GM18508 (cell line): ENCODE measurements at regions not wholly inside any gene's neighbourhood (a gene's known extent, or its start where the extent isn't known, plus 50 kb on each side); places are given as distances from the start of the nearest gene placed in this dataset.
"Not testable (repeated sequence)": the region's sequence is repeated elsewhere in the genome, so short reads cannot be mapped to it uniquely, and the experiment has no call there.

Experiments used
- ATAC-seq: cut with Tn5 transposase; IDR thresholded peaks from one replicate; pipeline ENCODE4 v1.9.1; 2021; ENCODE audit warnings: moderate number of reproducible peaks; ENCODE audit not compliant: insufficient read depth, unreplicated experiment

GRCh38 chr11:42777776-42778175, 534.0 kb upstream of the API5 start:
- no peak for ATAC-seq

DNA sequence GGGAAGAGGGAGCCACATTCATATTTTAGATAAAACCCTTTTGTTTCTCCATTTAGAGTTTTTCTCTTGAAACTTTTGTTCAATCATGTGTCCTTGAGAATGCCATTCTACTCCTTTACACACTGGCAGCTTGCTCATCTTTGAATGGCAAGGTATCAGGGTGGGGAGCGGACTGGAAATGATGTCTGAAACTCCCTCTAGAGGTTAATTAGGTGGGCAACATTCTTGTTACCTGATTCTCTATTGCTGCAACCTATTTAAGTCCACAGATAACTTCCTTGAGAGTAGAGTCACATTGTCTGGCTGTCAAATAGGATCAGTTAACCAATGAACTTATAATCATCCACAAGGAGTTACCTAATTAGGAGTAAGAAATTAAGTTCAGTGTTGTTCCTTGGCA, 533.6 kb upstream of the API5 start:
- no peak for ATAC-seq

DNA sequence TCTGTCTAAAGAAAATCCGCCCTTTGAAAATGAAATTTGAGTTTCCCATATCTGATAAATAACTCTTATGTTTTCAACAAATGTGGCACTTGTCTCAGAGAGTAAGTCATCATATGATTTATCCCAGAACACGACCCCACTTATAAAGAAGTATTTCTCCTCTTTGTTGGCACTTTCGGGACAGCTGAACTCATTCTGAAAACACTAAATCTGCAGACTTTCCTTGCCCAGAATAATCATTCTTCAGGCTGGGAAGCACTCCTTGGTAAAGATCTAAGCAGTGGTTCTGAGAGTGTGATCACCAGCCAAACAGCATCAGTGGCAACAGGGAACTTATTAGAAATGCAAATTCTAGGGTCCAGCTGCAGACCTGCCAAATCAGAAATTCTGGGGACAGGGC, 532.2 kb upstream of the API5 start:
- no peak for ATAC-seq

DNA sequence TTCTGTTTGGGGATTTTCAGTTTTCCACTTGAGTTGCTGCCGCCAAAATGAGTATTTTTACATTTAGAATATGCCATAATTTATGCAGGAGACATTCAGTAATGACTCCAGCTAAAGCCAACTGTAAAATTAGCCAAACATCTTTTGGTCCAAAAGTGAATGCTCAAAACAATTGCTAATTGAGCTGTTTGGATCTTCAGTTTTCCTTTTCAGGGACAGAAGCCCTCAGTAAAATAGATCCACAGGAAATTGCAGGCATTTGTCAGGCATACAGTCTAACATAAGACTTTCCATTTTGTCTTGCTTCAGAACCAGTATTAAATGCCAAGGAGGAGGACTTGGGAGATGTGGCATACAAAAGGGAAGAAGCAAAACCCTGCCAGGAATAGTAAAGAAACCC, 524.8 kb upstream of the API5 start:
- no peak for ATAC-seq

- ATAC-seq, result not testable (repeated sequence)
Observed at GRCh38 chr11:42795483-42795882, 516.3 kb upstream of the API5 start.

- ATAC-seq, result no peak
Observed at GRCh38 chr11:42800041-42800440, 511.8 kb upstream of the API5 start.

DNA sequence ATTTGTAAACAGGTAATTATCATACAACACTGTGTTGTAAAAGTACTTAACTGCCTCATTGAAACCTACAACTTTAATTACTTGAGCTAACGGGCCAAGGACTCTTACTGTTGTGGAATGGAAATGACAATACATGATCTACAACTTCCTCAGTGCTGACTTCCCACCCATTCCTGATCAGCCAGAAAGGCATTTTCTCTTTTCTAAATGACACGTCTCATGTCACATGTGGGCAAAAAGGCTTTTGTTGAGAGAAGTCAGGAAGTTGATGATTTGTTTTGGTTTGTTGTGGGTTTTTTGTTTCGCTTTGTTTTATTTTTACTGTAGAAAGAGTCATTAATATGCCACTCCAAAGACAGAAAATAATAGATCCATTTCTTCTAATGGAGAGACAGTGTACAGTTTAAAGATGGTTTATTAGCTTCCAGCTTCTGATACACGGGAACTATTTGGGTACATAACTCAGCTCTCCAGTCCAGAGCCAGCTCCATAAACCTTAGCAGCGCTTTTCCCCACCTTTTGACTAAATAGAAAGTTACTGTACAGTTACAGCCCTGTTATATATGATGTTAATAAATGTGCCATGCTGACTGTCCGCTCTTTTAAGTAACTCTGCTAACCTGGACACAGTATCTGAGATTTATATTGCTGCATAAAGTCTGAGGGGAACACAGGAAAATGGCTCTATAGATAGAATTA, 509.4 kb upstream of the API5 start:
- ATAC-seq, result no peak

GRCh38 chr11:42806191-42806590, 505.6 kb upstream of the API5 start:
- no peak for ATAC-seq

GRCh38 chr11:42812361-42812760, 499.4 kb upstream of the API5 start:
- ATAC-seq, result no peak

GRCh38 chr11:42812960-42813359, 498.8 kb upstream of the API5 start:
- no peak for ATAC-seq

DNA sequence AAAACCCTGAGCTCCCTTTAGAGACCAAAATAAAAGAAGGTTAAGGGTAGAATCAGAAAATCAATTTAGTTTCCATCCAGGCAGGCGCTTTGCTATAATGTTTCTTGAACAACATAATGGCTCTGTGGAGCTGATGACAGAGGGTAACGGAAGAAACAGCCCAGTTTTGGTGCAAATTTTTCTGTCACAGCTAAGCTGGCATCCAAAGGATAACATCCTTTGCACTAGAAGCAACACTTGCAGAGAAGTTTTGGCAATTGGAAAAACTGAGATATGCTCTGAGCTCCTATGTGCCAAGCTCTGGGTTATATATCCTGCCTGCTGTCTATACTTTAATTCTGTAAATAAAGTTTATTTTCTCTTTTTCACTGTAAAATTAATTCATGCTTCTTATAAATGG, 495.3 kb upstream of the API5 start:
- ATAC-seq, result no peak

GRCh38 chr11:42819126-42819525, 492.7 kb upstream of the API5 start:
- ATAC-seq, result no peak

GRCh38 chr11:42822188-42822587, 489.6 kb upstream of the API5 start:
- ATAC-seq, result not testable (repeated sequence)

DNA sequence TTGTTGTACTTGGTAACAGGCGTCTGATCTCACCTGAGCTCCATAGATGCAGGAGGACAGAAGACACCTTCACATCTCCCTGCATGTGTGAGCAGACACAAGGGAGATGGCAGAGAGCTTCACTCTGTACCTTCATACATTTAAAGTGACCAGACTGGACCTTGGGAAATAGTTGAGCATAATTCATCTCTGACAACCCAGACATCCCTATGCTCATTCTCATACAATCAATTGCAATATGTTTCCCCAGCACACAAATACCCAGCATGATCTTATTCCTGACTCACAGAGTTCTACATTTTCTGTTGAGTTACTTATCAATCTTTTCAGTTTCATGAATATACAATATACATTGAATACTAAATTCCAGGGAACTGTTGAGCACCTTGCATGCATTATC, 488.2 kb upstream of the API5 start:
- ATAC-seq, result no peak

DNA sequence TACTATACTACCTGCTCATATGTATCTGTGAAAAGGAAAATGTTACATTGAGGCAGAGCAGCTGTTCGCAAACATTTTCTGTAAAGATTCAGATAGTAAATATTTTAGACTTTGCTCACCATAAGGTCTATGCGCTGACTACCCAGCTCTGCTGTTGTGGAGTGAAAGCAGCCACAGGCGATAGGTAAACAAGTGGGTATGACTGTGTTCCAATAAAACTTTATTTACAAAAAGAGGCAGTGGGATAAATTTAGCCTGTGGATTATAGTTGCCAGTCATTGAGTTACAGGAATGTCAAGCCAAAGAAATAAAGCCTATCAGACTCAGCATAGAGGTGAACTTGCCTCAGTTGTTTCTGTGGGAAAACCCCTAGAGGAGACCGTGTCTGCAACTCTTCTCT, 487.7 kb upstream of the API5 start:
- ATAC-seq, result no peak

DNA sequence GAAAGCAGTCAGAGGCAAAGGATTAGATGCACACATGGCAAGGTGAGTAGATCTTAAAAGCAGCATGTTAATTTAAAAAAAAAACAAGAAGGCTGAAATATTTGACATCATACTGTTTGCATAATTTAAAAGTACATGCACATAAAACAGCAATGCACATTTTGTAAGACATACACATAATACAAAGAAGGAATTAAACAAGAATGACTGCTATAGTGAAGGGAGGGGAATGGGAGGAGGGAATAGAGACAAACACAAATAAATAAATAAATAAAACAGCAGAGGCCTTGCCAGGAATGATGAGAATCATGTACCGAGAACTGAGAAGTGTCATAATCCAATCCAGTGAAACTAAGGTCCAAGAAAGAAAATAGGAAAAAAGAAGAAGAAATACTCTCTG, 486.2 kb upstream of the API5 start:
- no peak for ATAC-seq

GRCh38 chr11:42827845-42828244, 484.0 kb upstream of the API5 start:
- no peak for ATAC-seq

DNA sequence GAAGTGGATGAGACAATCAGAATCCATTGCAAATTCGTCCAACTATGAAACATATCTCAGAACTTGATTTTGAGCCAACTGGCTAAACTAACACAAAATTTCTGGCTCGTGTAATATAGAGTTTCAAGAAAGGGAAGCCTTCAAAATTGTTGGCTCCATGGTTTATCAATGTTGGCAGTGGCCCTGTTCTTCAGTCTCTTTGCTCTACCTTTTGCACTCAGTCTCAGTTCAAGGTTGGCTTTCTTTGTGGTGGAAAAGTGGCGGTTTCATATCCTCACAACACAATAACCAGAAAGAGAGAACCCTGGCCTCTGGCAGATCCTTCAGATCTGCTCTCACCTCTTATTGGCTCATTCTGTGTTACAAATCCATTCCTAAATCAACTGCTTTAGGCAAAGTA, 473.8 kb upstream of the API5 start:
- no peak for ATAC-seq

DNA sequence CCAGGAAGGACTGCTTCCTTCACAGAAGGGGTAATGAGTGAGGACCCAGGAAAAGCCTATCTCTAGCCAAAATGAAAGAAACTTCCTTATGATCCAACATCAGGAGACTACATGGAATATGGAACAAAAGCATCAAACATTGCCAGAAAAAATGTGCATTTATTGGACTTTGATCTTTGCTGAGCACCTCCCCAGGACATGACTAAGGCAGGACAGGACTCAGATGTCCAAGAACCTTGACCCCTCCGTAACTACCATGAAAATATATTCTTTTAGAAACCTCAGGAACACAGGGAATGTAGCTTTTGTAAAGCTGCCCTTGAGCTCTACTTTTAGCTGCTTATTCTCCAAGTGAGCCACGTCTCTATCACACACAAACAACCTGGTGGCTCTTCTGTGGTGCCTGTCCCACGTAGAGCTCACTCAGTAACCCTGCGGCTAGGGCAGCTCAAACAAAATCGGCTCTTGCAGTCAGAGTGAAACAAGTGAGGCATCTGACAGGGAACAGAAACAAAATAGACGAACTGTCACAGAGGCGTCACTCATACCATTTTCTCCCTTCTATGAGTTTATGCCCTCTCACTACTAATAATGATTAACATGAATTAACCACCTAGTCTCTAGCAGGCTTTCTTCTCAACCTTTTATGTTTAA, 471.5 kb upstream of the API5 start:
- peak; percentile 63 for ATAC-seq

DNA sequence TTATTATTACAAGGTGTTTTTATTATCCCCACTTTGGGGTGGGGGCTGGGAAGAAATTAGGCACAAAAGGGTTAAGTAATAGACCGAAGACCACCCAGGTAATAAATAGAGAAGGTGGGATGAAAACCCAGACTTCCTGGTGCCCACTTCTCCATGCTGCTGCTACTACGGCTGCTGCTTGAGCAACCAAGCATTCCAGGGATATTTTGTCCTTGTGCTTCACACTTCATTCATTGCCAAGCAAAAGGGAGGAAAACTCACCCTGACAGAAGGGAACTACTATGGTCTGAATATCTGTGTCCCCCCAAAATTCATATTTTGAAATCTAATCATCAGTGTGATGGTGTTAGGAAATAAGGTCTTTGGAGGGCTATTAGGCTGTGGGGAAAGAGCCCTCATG, 470.9 kb upstream of the API5 start:
- no peak for ATAC-seq

GRCh38 chr11:42841556-42841955, 470.2 kb upstream of the API5 start:
- ATAC-seq, result no peak

- ATAC-seq, result no peak
Observed at GRCh38 chr11:42849362-42849761, 462.4 kb upstream of the API5 start.
